B cell (primary cell): ENCODE measurements at regions not wholly inside any gene's neighbourhood (a gene's known extent, or its start where the extent isn't known, plus 50 kb on each side); places are given as distances from the start of the nearest gene placed in this dataset.

Experiments
- ATAC-seq: fragments of 200-7000 bp; cut with Tn5 transposase; one replicate; pipeline ENCODE4 v1.10.0; 2021; ENCODE audit warnings: low read depth, mild to moderate bottlenecking, moderate number of reproducible peaks, moderate library complexity
- CTCF ChIA-PET: fragments of 350-600 bp; sonication (Branson Sonifier 250); formaldehyde crosslinking; loops from one replicate; lab custom pipeline; 2021; ENCODE audit warnings: antibody characterized with exemption, inconsistent platforms; lab: Charles Lee
- POLR2A ChIA-PET: fragments of 350-600 bp; sonication (Branson Sonifier 250); formaldehyde crosslinking; loops from one replicate; lab custom pipeline; 2021; ENCODE audit warnings: antibody characterized with exemption; lab: Charles Lee
- DNase-seq: peaks from one replicate; pipeline ENCODE4 v3.0.0; 2013
- H2AFZ ChIP-seq: 2 replicates; pipeline ENCODE4 v1.6.1; 2012; ENCODE audit warnings: mild to moderate bottlenecking, low read depth, low read length; ENCODE audit not compliant: insufficient read depth, poor library complexity, severe bottlenecking
- H3K27ac ChIP-seq, 2 donors: 1 replicate in 1 of 2; 2 replicates in 1 of 2; pipeline ENCODE4 v1.5.1; 2012 to 2013; ENCODE audit warnings: low read length in 2 of 2, mild to moderate bottlenecking in 2 of 2, moderate library complexity in 1 of 2
- H3K27me3 ChIP-seq, 4 experiments: fragments of 200-600 bp in 1 of 4; sonication (generic) in 1 of 4; replicated peaks in 1 of 4; 1 replicate in 2 of 4; 2 replicates in 2 of 4; pipeline versions ENCODE4 v1.6.1 to v1.7.0; 2013 to 2016; ENCODE audit warnings: low read length in 3 of 4, mild to moderate bottlenecking in 2 of 4, mixed read lengths in 1 of 4, moderate library complexity in 1 of 4; ENCODE audit not compliant: insufficient read depth in 4 of 4, control insufficient read depth in 3 of 4; ENCODE audit errors: control extremely low read depth in 1 of 4
- H3K36me3 ChIP-seq, 2 experiments: replicated peaks in 1 of 2; 1 replicate in 1 of 2; 2 replicates in 1 of 2; pipeline versions ENCODE4 v1.6.1 to v1.7.1; 2013; ENCODE audit warnings: low read length in 1 of 2; ENCODE audit not compliant: insufficient read depth in 2 of 2, control insufficient read depth in 1 of 2; ENCODE audit errors: control extremely low read depth in 1 of 2, extremely low read depth in 1 of 2
- H3K4me1 ChIP-seq, 2 donors: fragments of 200-600 bp in 1 of 2; sonication (generic) in 1 of 2; 1 replicate in 1 of 2; 2 replicates in 1 of 2; pipeline versions ENCODE4 v1.5.1 to v1.6.1; 2013 to 2017; ENCODE audit warnings: low read length in 2 of 2; ENCODE audit not compliant: control insufficient read depth in 2 of 2, insufficient read depth in 2 of 2
- H3K4me2 ChIP-seq: replicated peaks from 2 replicates; pipeline ENCODE3; 2012; ENCODE audit warnings: mild to moderate bottlenecking, low read depth, low read length; ENCODE audit not compliant: poor library complexity, severe bottlenecking
- H3K4me3 ChIP-seq, 5 experiments: fragments of 200-600 bp in 1 of 5; sonication (generic) in 1 of 5; 1 replicate in 3 of 5; 2 replicates in 2 of 5; pipeline versions ENCODE4 v1.5.1 to v1.7.0; 2011 to 2016; ENCODE audit warnings: low read length in 4 of 5, mild to moderate bottlenecking in 4 of 5, low read depth in 2 of 5, control low read depth in 1 of 5, moderate library complexity in 1 of 5; ENCODE audit not compliant: insufficient read depth in 1 of 5; ENCODE audit errors: control extremely low read depth in 1 of 5, extremely low read depth in 1 of 5
- H3K79me2 ChIP-seq: fragments of 200-600 bp; sonication (generic); one replicate; pipeline ENCODE4 v1.6.0; 2016; ENCODE audit warnings: low read length; ENCODE audit not compliant: control insufficient read depth, insufficient read depth
- H3K9ac ChIP-seq: fragments of 200-600 bp; sonication (generic); 2 replicates; pipeline ENCODE4 v1.6.1; 2017; ENCODE audit warnings: mild to moderate bottlenecking, low read length, moderate library complexity
- H3K9me3 ChIP-seq, 3 donors: one replicate each; pipeline versions ENCODE4 v1.6.1 to v1.7.1; 2013; ENCODE audit warnings: low read length in 2 of 3; ENCODE audit not compliant: control insufficient read depth in 2 of 3, insufficient read depth in 1 of 3; ENCODE audit errors: control extremely low read depth in 1 of 3
- H4K20me1 ChIP-seq: 2 replicates; pipeline ENCODE4 v1.6.0; 2012; ENCODE audit warnings: mild to moderate bottlenecking, low read length; ENCODE audit not compliant: insufficient read depth, control insufficient read depth, poor library complexity, severe bottlenecking
- H3K27ac Mint-ChIP-seq: one replicate; pipeline ENCODE4 v1.8.0; 2021; ENCODE audit warnings: mixed read lengths
- H3K27me3 Mint-ChIP-seq: one replicate; pipeline ENCODE4 v1.8.0; 2021; ENCODE audit warnings: mixed read lengths
- H3K4me1 Mint-ChIP-seq: one replicate; pipeline ENCODE4 v1.8.0; 2021; ENCODE audit warnings: mixed read lengths
- H3K4me3 Mint-ChIP-seq: one replicate; pipeline ENCODE4 v1.8.0; 2021; ENCODE audit warnings: mixed read lengths
- H3K9me3 Mint-ChIP-seq: one replicate; pipeline ENCODE4 v1.8.0; 2022; ENCODE audit warnings: mixed read lengths; ENCODE audit not compliant: insufficient read depth
- EZH2 ChIP-seq: IDR thresholded peaks from 2 replicates; pipeline ENCODE4 v1.6.1; 2012; ENCODE audit warnings: borderline replicate concordance, low read depth, mild to moderate bottlenecking, moderate library complexity, low read length; ENCODE audit not compliant: insufficient read depth, poor library complexity, severe bottlenecking
- WGBS: methylation state at CpG from one replicate; pipeline ENCODE4 v1.1.5; 2013; ENCODE audit warnings: missing lambda C conversion rate; ENCODE audit not compliant: insufficient coverage; 5-methylcytosine and 5-hydroxymethylcytosine counted together
- intact Hi-C: fragments of 100-400 bp; cut with micrococcal nuclease; formaldehyde crosslinking; loops from one replicate; pipeline ENCODE4 v1.10.0; 2022
- TF ChIP-seq, protein P1 (sequence below): fragments of 200-600 bp; IDR thresholded peaks from one replicate; pipeline ENCODE4 v1.8.0; 2022; ENCODE audit warnings: antibody characterized with exemption, mild to moderate bottlenecking

DNA sequence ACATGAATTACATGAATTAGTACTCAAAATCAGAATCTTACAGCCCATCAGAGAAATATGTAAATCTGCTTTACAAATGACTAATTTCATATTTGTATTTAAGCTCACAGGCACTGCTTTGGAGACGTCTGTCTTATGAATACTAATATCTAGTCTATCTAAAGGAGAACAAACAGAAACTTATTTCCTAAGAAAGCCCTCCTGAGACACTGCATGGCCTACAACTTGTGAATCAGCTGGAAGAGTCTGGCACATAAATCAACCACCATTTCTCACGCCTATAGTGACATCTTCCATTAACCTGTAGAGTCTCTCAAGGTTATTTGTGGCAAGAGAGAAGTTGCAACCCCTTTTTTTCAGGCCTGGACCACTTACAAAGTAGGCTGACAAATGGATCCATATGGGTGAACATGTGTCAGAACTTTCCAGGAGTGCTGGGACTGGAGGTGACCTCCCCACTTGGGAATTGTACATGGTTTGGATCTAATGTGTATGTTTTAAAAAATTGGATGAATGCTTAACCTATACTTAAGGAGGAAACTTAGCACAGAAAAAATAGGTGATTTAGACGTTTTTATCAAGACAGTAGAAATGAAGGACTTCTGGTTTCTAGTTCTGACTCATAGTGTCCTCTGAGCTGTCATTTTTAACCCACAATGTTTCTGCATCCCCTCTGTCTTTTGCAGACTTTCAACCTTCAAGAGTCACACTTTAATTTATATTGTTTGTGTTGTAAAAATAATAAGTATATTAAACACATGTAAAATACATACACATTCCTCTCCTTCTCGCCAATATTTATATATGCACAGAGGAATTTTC lies 83.2 kb upstream of the ARHGAP24 start:
- peak overlapping the region; percentile 7 for H3K4me2 ChIP-seq
- DNase-seq (no peak), ATAC-seq (peak; percentile 58)
- H3K9ac ChIP-seq = no peak overlapping the region
- WGBS = no CpG with 5 or more reads among the region's 4 CpGs
- H3K4me3 Mint-ChIP-seq = peak overlapping the region; percentile 30
- H3K9me3 Mint-ChIP-seq = no peaks in the 10 kb centered on the region
- no peaks in the 10 kb centered on the region for H3K9me3 ChIP-seq
- H3K36me3 ChIP-seq = no peaks in the 10 kb centered on the region
- H3K4me1 ChIP-seq = peaks cover 30 to 37% of the 10 kb centered on the region in 2 donors
- H3K27ac ChIP-seq = no peak overlapping the region
- intact Hi-C loops = loop anchor here (5.0 kb wide), 2 partner anchors 56 to 86 kb away; partner anchors contain the start of gene ARHGAP24
- H3K27me3 Mint-ChIP-seq = no peaks in the 10 kb centered on the region
- H3K4me3 ChIP-seq = no peak overlapping the region
- no peaks in the 10 kb centered on the region for H3K27me3 ChIP-seq
- H3K4me1 Mint-ChIP-seq = peaks cover 28% of the 10 kb centered on the region
- H3K27ac Mint-ChIP-seq = peak overlapping the region; percentile 80
- CTCF ChIA-PET = interaction anchor here (1.8 kb wide), 1 partner anchor 10 kb away, joined by 6 read pairs; no protein-coding TSS in a partner anchor
- POLR2A ChIA-PET = no interaction called here
- H4K20me1 ChIP-seq = no peaks in the 10 kb centered on the region
- H2AFZ ChIP-seq = peak overlapping the region; percentile 41
- TF ChIP-seq EZH2 = no peak
- TF ChIP-seq, protein P1, sequence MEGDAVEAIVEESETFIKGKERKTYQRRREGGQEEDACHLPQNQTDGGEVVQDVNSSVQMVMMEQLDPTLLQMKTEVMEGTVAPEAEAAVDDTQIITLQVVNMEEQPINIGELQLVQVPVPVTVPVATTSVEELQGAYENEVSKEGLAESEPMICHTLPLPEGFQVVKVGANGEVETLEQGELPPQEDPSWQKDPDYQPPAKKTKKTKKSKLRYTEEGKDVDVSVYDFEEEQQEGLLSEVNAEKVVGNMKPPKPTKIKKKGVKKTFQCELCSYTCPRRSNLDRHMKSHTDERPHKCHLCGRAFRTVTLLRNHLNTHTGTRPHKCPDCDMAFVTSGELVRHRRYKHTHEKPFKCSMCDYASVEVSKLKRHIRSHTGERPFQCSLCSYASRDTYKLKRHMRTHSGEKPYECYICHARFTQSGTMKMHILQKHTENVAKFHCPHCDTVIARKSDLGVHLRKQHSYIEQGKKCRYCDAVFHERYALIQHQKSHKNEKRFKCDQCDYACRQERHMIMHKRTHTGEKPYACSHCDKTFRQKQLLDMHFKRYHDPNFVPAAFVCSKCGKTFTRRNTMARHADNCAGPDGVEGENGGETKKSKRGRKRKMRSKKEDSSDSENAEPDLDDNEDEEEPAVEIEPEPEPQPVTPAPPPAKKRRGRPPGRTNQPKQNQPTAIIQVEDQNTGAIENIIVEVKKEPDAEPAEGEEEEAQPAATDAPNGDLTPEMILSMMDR = no peak
- H3K79me2 ChIP-seq = no peaks in the 10 kb centered on the region

DNA sequence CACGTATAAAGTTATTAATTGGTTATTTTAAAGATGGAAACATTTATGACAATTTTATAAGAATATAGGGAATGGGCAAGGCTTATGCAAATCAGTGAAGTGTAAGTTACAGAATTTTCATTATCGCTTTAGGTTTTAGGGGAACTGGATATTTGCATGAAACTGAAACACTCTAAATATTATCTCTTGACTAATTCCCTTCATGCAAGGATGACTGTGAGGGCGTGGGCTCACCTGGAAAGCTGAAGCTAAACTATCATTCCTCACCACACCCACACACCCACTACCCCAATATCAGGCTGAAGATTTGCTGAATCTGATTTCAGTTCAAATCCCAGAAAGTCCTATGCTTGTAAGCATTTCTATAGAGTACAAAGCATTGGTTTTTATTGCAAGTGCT lies 81.7 kb upstream of the ARHGAP24 start:
- Histone ChIP-seq H4K20me1 (no peaks in the 10 kb centered on the region), H3K27ac (peak overlapping the region in 1 of 2 donors; percentile 42), H3K79me2 (no peaks in the 10 kb centered on the region), H3K4me2 (peak overlapping the region; percentile 49), H2AFZ (no peak overlapping the region), H3K9ac (peak overlapping the region; percentile 3), H3K4me3 (peak overlapping the region in 1 of 5 experiments; percentile 22), H3K4me1 (peaks cover 30 to 37% of the 10 kb centered on the region in 2 donors), H3K27me3 (no peaks in the 10 kb centered on the region), H3K36me3 (no peaks in the 10 kb centered on the region), H3K9me3 (no peaks in the 10 kb centered on the region)
- POLR2A ChIA-PET = no interaction called here
- 0% methylated on average over 1 of the region's 3 CpGs for WGBS
- no peak overlapping the region for H3K27ac Mint-ChIP-seq
- H3K4me3 Mint-ChIP-seq = peak overlapping the region; percentile 63
- DNase-seq (peak; percentile 53), ATAC-seq (peak; percentile 28)
- H3K27me3 Mint-ChIP-seq = no peaks in the 10 kb centered on the region
- intact Hi-C loops = loop anchor here (5.0 kb wide), 2 partner anchors 54 to 84 kb away; partner anchors contain the start of gene ARHGAP24
- H3K4me1 Mint-ChIP-seq = peaks cover 28% of the 10 kb centered on the region
- CTCF ChIA-PET = interaction anchor here (0.9 kb wide), 1 partner anchor 275 kb away, joined by 3 read pairs; no protein-coding TSS in a partner anchor
- TF ChIP-seq, protein P1 = no peak
- no peak for TF ChIP-seq EZH2
- H3K9me3 Mint-ChIP-seq = no peaks in the 10 kb centered on the region
